NCI-H146 (cell line): ENCODE measurements at regions not wholly inside any gene's neighbourhood (a gene's known extent, or its start where the extent isn't known, plus 50 kb on each side); places are given as distances from the start of the nearest gene placed in this dataset.

Experiments
- DNase-seq: peaks from one replicate; lab custom pipeline; 2025; lab: John Stamatoyannopoulos, UW

GRCh38 chr12:74906224-74906623 is 303.4 kb downstream of the KCNC2 start:
- DNase-seq = peak; percentile 21

DNA sequence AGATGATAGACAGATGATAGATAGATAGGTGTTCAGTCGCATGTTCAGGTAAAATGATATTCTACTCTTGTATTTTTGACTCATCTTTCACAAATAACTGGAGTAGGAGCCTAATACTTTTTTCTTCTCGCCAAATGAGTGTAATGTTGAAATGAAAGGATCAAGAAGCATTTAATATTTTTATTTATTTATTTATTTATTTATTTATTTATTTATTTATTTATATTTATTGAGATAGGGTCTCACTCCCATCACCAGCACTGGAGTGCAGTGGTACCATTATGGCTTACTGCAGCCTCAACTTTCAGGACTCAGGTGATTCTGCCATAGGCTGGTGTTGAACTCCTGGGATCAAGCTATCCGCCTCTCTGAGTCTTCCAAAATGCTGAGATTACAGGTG is 298.8 kb downstream of the KCNC2 start:
- no peak for DNase-seq

DNA sequence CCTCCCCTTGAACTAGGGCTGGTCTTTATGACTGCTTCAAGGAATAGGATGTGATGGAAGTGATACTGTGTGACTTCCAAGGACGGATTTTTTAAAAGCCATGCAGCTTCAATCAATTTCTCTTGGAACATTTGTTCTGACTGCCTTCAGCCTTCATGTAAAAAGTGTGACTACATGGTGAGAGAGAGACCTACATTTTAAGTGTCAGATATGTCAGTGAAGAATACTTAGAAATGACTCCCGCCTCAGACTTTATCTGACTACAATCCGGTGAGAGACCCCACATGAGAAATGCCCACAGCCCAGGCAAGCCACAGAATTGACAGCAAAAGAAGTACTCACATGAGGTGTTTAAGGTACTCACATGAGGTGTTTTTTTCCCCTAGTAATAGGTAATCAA is 295.3 kb downstream of the KCNC2 start:
- DNase-seq = no peak

DNA sequence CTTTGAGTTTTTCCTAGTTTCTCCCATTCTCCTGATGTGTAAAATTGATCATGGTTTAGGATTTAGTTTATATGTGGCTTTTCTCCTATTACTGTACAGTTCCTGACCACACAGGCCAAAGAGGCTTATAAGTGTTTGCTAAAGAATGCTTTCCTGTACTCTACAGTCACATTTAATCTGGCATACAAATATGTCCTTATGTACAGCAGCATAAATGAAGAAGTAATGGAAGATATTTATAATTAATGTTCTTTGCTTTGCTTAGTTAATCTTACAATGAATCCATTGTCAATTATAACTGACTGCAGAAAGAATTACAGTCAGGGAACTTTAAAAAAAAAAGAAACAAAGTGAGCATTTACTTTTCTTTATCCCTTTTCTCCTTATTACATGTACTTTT is 293.9 kb downstream of the KCNC2 start:
- DNase-seq = no peak

DNA sequence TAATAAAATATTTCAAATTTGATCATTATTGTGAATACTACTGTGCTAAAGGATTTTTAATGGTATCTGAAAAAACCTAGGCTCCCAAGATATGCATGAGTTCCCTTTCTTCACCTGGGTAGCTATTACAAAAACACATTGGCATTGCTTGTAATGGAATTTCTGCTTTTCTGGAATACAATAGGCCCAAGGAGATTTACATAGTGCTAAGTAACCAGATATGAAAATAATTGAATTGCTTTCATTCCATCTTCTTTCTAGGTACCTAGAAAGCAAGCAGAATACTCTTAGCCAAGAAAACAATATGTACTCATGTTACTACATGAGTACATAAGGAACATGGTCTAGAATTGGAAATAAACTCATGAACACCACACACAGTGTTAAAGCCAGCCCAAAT is 291.9 kb downstream of the KCNC2 start:
- DNase-seq = no peak

DNA sequence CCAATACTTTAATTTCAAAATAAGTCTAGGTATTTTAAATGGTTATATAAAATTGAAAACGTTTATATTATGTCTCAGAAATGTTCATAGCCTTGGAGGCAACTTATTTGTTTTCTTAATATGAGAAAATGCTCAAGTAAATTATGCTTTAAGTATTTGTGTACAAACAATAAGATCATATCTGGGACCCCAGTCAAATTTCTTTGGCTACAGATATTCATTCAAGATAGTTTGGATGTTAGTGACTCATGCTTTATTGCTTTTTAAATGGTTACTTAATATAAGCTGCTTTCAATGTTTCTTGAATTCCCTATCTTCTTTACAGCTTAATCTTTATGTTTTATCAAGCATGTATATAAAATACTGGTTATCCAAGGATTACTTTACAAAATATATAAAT is 291.3 kb downstream of the KCNC2 start:
- DNase-seq = no peak

- DNase-seq = no peak
These were observed 287.5 kb downstream of the KCNC2 start for GRCh38 chr12:74922117-74922516.

DNA sequence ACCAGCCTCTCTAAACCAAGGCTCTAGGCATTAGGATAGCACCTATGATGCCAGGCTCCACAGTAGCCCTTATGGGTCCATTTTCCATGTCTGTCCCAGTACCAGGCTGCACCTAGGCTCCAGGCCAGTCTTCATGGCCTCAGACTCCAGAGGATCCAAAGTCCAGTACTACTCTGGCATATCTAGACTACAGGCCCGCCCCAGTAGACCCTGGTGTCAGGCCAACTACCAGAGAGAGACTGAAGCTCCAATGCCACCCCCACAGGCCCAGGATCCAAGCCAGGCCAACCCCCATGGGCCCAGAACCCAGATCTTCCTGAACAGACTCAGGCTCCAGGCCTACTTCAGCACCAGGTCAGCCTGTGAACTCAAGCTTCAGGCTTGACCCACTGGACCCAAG is 287.0 kb downstream of the KCNC2 start:
- no peak for DNase-seq

DNA sequence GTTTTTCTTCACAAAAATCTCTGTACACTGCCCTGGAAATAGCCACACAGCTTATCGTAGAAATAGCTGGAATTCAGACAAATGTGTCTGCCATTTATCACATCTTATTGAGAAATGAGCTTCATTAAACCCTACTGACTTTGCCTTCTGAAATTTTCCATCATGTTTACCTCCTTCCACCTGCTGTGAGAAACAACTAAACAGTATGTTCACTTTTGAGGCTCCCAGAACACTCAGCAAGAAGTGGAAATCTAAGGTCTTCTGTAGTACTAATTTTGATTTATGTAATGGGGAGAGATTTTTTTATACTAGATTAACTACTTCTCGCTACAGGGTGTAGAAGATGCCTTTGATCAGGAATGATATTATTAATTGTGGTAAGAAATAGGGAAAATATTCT is 268.0 kb downstream of the KCNC2 start:
- DNase-seq = no peak

GRCh38 chr12:74945771-74946198 is 263.9 kb downstream of the KCNC2 start:
- no peak for DNase-seq

DNA sequence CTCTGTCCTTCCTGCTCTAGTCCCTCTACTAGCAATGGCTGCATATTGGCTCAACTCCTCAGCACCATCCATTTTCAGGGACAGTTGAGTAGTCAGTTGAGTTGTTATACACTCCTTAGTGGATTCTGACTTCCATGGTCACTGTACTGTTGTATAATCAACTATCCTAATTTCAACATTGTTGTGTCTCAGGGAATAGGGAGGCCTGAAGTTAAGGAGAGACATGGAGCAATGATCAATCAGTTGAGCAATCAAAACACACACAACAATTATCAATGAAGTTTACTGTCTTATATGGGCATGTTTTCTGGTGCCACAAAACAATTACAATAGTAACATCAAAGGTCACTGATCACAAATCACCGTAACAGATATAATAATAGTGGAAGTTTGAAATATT is 255.9 kb downstream of the KCNC2 start:
- DNase-seq = no peak

GRCh38 chr12:74957231-74957630 is 252.4 kb downstream of the KCNC2 start:
- no peak for DNase-seq

- no peak for DNase-seq
These were observed 252.0 kb downstream of the KCNC2 start for GRCh38 chr12:74957634-74958033.

GRCh38 chr12:74959657-74960056 is 250.0 kb downstream of the KCNC2 start:
- DNase-seq = no peak

DNA sequence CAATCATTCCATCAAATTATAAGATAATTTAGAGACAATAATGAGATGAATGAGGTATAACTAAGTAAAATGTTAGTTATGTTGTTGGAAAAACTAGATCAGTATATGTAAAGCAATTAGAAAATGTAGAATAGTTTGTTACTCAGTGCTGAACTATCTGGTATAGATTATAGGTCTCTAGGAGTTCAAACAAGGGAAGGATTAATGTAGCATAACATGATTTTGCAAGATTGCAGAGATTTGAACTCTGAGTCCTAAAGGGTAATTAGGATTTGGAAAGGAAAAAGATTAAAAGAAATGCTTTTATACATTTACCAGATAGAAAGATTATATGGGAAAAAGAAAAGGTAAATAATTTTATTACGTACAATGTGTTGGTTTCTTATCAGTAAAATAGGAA is 246.3 kb downstream of the KCNC2 start:
- no peak for DNase-seq

DNA sequence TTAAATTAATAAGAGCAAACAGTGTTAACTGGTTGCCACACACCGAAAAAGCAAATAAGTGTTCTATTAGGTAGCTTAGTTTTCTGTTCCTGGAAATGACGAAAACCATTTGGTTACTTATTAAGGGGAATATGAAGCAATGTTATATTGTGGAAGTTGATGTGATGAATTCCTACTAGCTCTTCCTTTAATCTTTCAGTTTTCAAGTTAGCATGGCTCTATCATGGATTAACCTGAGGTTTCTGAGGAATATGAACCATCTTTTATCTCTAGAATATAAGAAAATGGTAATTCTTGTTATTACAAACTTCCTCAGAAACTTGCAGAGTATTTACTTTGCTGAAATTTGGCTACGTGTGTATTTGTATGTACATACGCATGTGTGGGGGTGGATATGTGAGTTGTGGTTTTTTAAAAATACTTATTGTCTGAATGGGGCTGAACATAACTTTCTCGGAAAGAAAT is 245.7 kb downstream of the KCNC2 start:
- DNase-seq = no peak

DNA sequence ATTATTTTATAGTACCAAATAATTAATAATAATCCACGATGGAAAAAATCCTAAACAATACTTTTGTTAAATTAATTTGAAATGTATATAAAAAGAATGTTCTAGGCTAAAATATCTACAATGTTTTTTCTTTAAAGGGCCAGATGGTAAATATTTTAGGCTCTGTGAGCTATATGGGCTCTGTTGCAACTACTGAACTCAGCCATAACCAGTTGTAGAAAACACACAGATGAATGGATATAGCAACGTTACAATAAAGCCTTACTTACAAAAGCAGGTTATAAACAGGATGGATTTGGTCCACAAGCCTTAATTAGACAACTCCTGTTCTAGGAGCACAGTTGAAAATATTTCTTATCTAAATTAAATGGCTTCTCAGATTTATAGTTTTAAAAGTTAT is 245.2 kb downstream of the KCNC2 start:
- no peak for DNase-seq

DNA sequence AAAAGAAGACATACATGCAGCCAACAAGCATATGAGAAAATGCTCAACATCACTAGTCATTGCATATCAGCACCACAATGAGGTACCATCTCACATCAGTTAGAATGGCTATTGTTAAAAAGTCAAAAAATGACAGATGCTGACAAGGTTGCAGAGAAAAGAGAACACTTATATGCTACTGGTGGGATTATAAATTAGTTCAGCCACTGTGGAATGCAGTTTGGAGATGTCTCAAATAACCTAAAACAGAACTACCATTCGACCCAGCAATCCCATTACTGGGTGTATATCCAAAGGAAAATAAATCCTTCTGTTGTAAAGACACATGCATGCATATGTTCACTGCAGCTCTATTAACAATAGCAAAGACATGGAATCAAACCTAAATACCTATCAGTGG is 238.4 kb downstream of the KCNC2 start:
- DNase-seq = no peak

GRCh38 chr12:74977832-74978481 is 231.7 kb downstream of the KCNC2 start:
- DNase-seq = no peak

DNA sequence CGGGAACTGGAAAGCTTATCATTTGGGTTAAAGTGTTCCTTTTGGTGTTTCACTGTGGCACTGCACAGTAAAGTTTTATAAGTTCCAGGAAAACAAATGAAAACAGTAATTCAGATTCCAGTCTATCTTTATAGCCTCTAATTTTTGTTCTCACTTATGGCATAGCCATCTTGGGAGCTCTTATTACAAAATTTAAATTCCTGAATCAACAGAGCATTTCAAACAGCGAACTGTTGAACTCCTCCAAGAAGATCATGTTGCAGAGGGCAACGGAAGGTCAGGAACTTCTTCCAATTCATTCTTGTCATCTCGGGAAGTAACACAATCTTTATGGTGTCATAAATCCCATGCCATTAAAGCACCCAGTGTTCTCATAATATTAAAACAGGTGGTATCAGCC is 229.1 kb downstream of the KCNC2 start:
- no peak for DNase-seq

- DNase-seq = no peak
These were observed 228.1 kb downstream of the KCNC2 start for GRCh38 chr12:74981541-74981940.

GRCh38 chr12:74983917-74984316 is 225.7 kb downstream of the KCNC2 start:
- DNase-seq = no peak

- DNase-seq = no peak
These were observed 225.0 kb downstream of the KCNC2 start for GRCh38 chr12:74984631-74985030.

GRCh38 chr12:74985293-74985985 is 224.2 kb downstream of the KCNC2 start:
- no peak for DNase-seq
